HG03025 (cell line): ENCODE measurements at regions not wholly inside any gene's neighbourhood (a gene's known extent, or its start where the extent isn't known, plus 50 kb on each side); places are given as distances from the start of the nearest gene placed in this dataset.
A peak's percentile ranks its signal among the peaks of the same experiment; 100 is the strongest.
"Not testable (repeated sequence)": the region's sequence is repeated elsewhere in the genome, so short reads cannot be mapped to it uniquely, and the experiment has no call there.

Experiments used
- ATAC-seq: cut with Tn5 transposase; IDR thresholded peaks from one replicate; pipeline ENCODE4 v1.9.1; 2021; ENCODE audit warnings: mild to moderate bottlenecking, moderate library complexity; ENCODE audit not compliant: unreplicated experiment, low FRiP score

DNA sequence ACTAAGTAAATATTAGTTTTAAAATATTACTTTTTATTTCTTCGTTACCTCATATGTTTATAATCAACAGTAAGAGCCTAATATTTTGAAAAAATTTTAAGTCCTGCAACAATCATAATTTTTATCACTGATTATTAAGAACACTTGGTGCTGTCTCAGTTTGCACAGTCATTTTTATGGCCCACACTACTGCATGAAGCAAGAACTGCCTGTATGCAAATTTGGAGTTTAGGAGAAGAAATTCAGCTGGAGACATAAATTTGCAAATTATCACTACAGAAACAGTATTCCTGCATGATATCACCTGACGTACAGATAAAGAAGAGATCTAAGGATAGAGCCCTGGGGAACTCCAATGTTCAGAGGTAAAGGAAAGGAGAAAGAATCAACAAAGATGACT is 144.1 kb upstream of the RBBP8 start:
- no peak for ATAC-seq

- ATAC-seq = no peak
Measured at GRCh38 chr18:22789600-22789999, 143.5 kb upstream of the RBBP8 start.

DNA sequence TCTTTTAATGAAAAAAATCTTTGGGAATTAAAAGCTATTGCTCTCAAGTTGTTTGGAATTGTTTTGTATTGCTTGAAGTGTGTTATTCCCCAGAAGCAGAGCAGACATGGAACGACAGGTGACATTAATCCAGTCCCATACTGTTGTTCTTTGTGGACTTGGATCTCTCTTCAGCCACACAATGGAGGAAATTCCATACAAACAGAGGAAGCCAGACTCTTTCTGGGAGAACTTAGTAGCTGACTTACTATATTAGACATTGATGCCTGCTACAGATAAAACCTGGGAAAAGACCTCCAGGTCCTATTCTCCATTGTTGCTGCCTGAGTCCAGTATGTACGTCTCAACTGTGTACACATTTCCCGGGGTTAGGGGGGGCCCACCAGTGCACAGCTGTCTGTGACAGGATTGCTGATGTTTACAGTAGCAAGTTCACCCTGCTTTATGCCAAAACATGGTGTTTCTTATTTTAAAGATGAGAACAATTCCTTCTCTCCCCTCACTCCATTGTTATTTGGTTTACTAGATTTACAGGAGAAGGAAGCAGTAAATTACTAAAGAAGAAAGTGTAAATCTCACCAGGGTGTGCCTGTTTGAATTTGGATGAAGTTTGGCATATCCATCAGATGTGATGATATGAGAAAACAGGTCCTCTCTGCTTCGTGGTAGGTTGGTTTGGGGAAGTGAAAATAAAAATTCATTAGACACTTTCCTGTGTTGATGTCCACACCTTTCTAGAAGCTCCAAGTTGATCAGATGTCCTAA is 142.4 kb upstream of the RBBP8 start:
- ATAC-seq = no peak

- ATAC-seq = no peak
Measured at GRCh38 chr18:22791310-22791610, 141.9 kb upstream of the RBBP8 start.

DNA sequence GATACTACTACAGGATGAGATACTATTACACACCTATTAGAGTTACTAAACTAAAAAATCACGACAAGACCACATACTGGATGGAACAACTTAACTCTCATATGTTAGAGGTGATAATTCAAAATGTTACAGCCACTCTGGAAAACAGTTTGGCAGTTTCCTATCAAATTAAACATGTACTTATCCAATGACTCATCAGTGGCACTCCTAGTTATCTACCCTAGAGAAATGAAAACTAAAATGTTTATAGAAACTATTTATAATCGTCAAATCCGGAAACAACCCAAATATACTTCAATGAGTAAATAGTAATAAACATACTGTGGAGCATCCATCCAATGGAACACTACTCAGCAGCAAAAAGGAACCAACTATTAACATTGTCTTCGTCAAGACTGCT is 137.0 kb upstream of the RBBP8 start:
- ATAC-seq = no peak

- no peak for ATAC-seq
Measured at GRCh38 chr18:22800551-22800951, 132.6 kb upstream of the RBBP8 start.

GRCh38 chr18:22813648-22814328 is 119.3 kb upstream of the RBBP8 start:
- ATAC-seq = no peak

DNA sequence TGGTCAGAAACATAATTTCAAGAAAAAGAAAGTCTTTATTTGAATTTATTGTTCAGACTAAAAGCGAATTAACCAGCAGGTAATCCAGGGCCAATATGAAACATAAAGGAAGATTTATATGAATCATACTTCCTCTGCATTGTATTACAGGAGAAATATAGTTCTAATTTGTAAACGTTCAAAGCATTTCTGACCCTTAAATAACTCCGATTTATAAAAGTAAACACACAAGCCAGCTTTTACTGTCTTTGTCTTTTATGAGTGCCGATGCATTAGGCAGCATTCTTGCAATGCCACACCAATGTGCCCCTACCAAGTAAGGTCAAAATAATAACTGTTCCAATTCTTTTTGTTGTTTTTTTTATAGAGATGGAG is 118.8 kb upstream of the RBBP8 start:
- ATAC-seq = no peak

GRCh38 chr18:22816266-22817176 is 116.6 kb upstream of the RBBP8 start:
- ATAC-seq = no peak

DNA sequence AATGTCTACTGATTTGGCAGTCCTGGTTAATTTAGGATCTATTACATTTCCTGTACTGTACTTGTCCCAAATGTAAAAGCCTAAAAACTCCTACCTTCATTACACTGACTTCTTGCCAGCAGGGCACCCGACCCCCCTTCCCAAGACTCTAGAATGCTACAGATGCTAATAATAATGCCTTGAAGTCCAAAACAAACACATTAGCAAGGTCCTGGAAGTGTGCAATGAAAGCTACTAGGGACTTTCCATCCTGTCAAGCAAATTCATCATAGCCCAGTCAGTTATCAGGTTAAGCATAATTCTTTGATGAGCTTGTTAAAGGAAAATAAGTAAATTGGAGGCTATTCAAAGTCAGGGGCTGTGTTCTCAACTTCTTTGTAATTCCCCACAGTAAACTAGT is 115.3 kb upstream of the RBBP8 start:
- no peak for ATAC-seq

DNA sequence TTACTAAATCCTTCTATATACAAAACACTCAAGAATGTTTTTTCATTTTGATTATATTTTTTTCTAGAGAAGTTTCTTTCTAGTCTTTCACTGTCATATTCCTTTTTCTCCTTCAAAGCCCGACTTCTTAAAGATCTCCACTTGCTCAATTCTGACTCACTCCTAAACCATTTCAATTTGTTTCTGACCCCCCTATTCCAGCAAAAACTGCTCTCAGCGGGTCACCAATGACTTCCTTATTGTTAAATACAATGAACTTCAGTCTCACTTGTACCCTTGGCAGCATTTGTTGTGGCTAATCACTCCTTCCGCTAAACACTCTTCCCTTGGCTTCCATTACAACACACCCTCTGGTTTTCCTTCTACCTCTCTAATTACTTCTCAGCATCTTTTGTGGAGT is 111.1 kb upstream of the RBBP8 start:
- no peak for ATAC-seq

DNA sequence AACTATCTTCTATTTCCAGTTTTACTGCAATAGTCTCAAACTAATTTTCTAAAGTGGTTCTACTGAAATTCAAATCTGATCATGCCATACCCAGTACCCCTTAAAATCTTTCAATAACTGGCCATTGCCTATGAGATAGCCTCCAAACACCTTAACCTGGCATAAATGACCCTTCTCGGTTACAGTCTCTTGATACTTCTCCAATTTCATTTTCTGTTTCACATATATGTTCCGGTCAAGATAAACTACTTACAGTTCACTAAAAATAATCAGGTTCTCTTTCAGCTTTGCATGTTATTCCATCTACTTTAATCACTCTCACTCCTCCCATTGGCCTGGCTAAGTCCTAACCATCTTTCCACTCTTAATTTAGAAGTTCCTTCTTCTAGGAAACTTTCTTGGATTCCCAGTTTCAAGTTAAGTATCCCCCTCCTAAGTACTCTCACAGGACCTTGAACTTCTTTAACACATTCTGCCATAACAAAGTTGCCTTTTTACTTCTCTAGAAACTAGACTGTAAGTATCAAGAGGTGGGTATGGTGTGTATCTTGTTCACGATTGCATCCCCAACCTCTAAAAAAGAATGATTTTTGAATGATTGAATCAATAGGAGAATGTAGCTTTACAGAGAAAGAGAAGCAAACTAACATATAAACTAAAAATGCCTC is 110.2 kb upstream of the RBBP8 start:
- peak; percentile 72 for ATAC-seq

GRCh38 chr18:22826726-22827125 is 106.4 kb upstream of the RBBP8 start:
- ATAC-seq = no peak

DNA sequence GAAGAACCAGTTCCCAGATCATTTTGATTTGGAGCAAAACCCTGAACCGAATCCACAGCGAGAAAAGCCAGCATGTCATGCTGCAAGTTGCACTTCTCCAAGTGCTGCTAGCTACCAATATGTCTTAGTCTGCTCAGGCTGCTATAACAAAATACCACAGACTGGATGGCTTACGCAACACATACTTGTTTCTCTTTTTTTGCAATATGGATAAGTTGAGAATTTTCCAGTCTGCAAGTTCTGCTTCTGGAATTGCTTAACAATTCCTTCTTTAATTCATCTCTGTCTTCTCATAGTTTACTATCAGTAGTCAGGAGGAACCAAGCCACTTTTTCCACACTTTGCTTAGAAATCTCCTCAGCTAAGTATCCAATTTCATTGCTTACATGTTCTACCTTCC is 105.9 kb upstream of the RBBP8 start:
- ATAC-seq = no peak

DNA sequence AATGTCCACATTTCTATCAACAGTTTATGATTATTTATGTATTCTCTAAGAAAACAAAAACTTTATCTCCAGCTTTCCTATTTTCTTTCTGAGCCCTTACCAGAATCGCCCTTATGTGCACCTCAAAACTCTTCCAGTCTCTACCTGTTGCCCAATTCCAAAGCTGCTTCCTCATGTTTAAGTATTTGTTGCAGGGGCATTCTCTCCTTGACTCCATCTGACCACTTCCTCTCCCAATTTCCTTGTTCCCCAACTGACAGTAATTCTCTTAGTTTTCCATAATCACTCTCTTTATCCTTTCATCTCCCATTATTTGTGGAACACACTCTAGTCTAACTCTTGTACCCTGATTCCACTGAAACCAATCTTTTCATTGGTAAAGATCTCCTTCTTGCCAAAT is 105.4 kb upstream of the RBBP8 start:
- no peak for ATAC-seq

GRCh38 chr18:22828171-22828570 is 105.0 kb upstream of the RBBP8 start:
- no peak for ATAC-seq

- not testable (repeated sequence) for ATAC-seq
Measured at GRCh38 chr18:22828583-22828982, 104.5 kb upstream of the RBBP8 start.

DNA sequence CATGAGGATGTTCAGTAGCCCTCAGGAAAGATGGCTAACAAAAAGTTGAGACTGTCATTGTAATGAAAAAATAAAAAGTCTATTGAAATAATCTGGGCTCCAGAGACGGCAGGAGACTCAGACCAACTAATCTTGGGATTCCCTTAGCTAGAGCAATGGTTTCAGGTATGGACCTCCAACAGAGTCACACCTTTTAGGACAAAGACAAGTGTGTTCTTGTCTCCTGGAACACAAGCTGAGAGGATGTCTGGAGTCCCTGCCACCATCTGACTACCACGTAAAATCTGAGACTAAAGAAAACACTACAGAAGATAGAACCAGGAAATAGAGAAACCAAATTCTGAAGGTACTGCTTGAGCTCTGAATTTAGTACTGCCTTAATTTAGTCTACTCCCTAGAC is 103.3 kb upstream of the RBBP8 start:
- no peak for ATAC-seq

GRCh38 chr18:22830511-22830910 is 102.6 kb upstream of the RBBP8 start:
- no peak for ATAC-seq

GRCh38 chr18:22831441-22831904 is 101.7 kb upstream of the RBBP8 start:
- no peak for ATAC-seq

DNA sequence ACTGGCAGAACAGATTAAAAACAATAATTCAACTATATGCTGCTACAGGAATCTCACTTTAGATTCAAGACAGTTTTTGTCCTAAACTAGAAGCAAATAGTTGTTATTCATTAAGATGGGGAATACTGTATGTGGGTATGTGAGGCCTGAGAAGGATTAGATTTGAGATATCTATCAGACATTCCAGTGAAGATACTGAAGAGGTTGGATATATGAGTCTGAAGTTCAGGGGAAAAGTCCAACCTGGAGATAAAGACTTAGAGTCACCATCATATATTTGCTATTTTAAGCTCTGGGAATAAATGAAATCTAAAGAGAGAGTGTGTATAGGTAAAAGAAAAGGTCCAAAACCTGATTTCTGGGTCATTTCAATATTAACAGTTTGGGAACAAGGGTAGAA is 96.2 kb upstream of the RBBP8 start:
- ATAC-seq = no peak
